ENCODE measurements at regions not wholly inside any gene's neighbourhood (a gene's known extent, or its start where the extent isn't known, plus 50 kb on each side); places are given as distances from the start of the nearest gene placed in this dataset.

DNA sequence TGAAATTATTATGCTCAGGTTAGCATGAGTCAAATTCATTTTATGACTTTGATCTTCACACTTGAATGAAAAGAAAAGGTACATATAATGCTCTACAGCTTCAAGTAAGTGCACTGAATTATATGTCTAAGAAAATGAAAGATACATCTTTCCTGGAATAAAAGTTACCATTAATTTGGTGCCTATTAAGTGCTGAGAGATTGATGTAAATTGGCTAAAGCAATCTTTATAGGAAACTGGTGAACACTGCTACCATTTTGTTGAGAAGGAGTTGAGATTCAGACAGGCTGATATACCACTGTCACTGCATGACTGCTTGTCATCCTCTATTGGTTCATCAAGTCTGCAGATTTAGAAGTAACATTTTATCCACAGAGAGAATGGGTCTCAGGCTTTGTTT is 416.8 kb upstream of the SPRY2 start:
- Histone ChIP-seq H3K79me2 (ENCODE audit: control insufficient read depth, insufficient read depth, low read length) (no peaks in the 10 kb centered on the region), H2AFZ (ENCODE audit: insufficient read depth, low read depth, low read length, poor library complexity, severe bottlenecking) (no peak overlapping the region), H3K4me1 (ENCODE audit: control insufficient read depth in 2 of 2, insufficient read depth in 2 of 2, low read length in 2 of 2) (no peaks in the 10 kb centered on the region), H3K9me3 (ENCODE audit: control extremely low read depth in 1 of 3, control insufficient read depth in 2 of 3, insufficient read depth in 1 of 3, low read length in 2 of 3) (no peaks in the 10 kb centered on the region), H3K36me3 (replicated peaks in 1 of 2; ENCODE audit: control extremely low read depth in 1 of 2, control insufficient read depth in 1 of 2, extremely low read depth in 1 of 2, insufficient read depth in 2 of 2, low read length in 1 of 2) (no peaks in the 10 kb centered on the region), H3K27me3 (replicated peaks in 1 of 4; ENCODE audit: control extremely low read depth in 1 of 4, control insufficient read depth in 3 of 4, insufficient read depth in 4 of 4, low read length in 3 of 4) (no peaks in the 10 kb centered on the region), H4K20me1 (ENCODE audit: control insufficient read depth, insufficient read depth, low read length, poor library complexity, severe bottlenecking) (no peaks in the 10 kb centered on the region), H3K27ac (ENCODE audit: low read length in 2 of 2) (no peak overlapping the region), H3K9ac (ENCODE audit: low read length) (no peak overlapping the region), H3K4me3 (ENCODE audit: control extremely low read depth in 1 of 5, extremely low read depth in 1 of 5, insufficient read depth in 1 of 5, low read depth in 2 of 5, low read length in 4 of 5) (no peak overlapping the region), H3K4me2 (replicated peaks; ENCODE audit: low read depth, low read length, poor library complexity, severe bottlenecking) (no peak overlapping the region)
- intact Hi-C loops (cut with micrococcal nuclease): no loop called here
- Mint-ChIP-seq H3K4me1 (no peaks in the 10 kb centered on the region), H3K27me3 (no peaks in the 10 kb centered on the region), H3K27ac (no peak overlapping the region), H3K9me3 (ENCODE audit: insufficient read depth) (peaks cover under 1% of the 10 kb centered on the region), H3K4me3 (no peak overlapping the region)
- TF ChIP-seq, protein P1, sequence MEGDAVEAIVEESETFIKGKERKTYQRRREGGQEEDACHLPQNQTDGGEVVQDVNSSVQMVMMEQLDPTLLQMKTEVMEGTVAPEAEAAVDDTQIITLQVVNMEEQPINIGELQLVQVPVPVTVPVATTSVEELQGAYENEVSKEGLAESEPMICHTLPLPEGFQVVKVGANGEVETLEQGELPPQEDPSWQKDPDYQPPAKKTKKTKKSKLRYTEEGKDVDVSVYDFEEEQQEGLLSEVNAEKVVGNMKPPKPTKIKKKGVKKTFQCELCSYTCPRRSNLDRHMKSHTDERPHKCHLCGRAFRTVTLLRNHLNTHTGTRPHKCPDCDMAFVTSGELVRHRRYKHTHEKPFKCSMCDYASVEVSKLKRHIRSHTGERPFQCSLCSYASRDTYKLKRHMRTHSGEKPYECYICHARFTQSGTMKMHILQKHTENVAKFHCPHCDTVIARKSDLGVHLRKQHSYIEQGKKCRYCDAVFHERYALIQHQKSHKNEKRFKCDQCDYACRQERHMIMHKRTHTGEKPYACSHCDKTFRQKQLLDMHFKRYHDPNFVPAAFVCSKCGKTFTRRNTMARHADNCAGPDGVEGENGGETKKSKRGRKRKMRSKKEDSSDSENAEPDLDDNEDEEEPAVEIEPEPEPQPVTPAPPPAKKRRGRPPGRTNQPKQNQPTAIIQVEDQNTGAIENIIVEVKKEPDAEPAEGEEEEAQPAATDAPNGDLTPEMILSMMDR (IDR thresholded peaks at IDR 0.05): no peak
- TF ChIP-seq EZH2 (IDR thresholded peaks at IDR 0.05; ENCODE audit: borderline replicate concordance, insufficient read depth, low read depth, low read length, poor library complexity, severe bottlenecking): no peak
- POLR2A ChIA-PET: no interaction called here
- no peak for ATAC-seq (ENCODE audit: low read depth)
- no peak for DNase-seq
- CTCF ChIA-PET: no interaction called here

DNA sequence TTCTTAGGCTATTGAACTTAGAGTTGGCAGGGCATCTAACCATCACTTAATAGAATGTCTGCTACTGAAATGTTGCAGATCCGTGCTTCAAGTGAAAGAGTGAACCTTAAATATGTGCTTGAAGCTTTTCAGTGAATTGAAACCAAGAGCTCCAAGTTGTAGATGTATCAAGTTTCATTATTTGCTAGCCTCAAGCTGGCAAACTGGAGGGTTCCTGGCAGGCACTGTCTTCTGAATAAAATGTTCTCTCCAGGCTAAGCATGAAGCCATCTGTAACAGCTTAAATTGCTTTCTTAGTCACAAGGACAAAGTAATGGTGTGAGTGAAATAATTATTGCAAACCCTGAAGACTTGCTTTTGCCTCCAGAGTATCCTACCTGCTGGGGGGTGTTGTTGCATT is 415.0 kb upstream of the SPRY2 start:
- no peak for ATAC-seq (ENCODE audit: low read depth)
- no peaks in the 10 kb centered on the region for H4K20me1 ChIP-seq (ENCODE audit: control insufficient read depth, insufficient read depth, low read length, poor library complexity, severe bottlenecking)
- peaks cover 3% of the 10 kb centered on the region for H3K9me3 Mint-ChIP-seq (ENCODE audit: insufficient read depth)
- 100% methylated on average over 1 of the region's 1 CpG for WGBS (ENCODE audit: insufficient coverage)
- no peak for TF ChIP-seq EZH2 (IDR thresholded peaks at IDR 0.05; ENCODE audit: borderline replicate concordance, insufficient read depth, low read depth, low read length, poor library complexity, severe bottlenecking)
- TF ChIP-seq, protein P1 (IDR thresholded peaks at IDR 0.05): no peak
- H3K4me3 ChIP-seq (ENCODE audit: control extremely low read depth in 1 of 5, extremely low read depth in 1 of 5, insufficient read depth in 1 of 5, low read depth in 2 of 5, low read length in 4 of 5): no peak overlapping the region
- H3K4me1 Mint-ChIP-seq: no peaks in the 10 kb centered on the region
- no peak overlapping the region for H2AFZ ChIP-seq (ENCODE audit: insufficient read depth, low read depth, low read length, poor library complexity, severe bottlenecking)
- H3K4me1 ChIP-seq (ENCODE audit: control insufficient read depth in 2 of 2, insufficient read depth in 2 of 2, low read length in 2 of 2): no peaks in the 10 kb centered on the region
- no peak overlapping the region for H3K27ac ChIP-seq (ENCODE audit: low read length in 2 of 2)
- H3K27me3 Mint-ChIP-seq: no peaks in the 10 kb centered on the region
- POLR2A ChIA-PET: no interaction called here
- no peak overlapping the region for H3K4me2 ChIP-seq (replicated peaks; ENCODE audit: low read depth, low read length, poor library complexity, severe bottlenecking)
- no peak overlapping the region for H3K4me3 Mint-ChIP-seq
- no peaks in the 10 kb centered on the region for H3K36me3 ChIP-seq (replicated peaks in 1 of 2; ENCODE audit: control extremely low read depth in 1 of 2, control insufficient read depth in 1 of 2, extremely low read depth in 1 of 2, insufficient read depth in 2 of 2, low read length in 1 of 2)
- CTCF ChIA-PET: no interaction called here
- intact Hi-C loops (cut with micrococcal nuclease): no loop called here
- no peak for DNase-seq
- H3K79me2 ChIP-seq (ENCODE audit: control insufficient read depth, insufficient read depth, low read length): no peaks in the 10 kb centered on the region
- H3K27me3 ChIP-seq (replicated peaks in 1 of 4; ENCODE audit: control extremely low read depth in 1 of 4, control insufficient read depth in 3 of 4, insufficient read depth in 4 of 4, low read length in 3 of 4): no peaks in the 10 kb centered on the region
- H3K9me3 ChIP-seq (ENCODE audit: control extremely low read depth in 1 of 3, control insufficient read depth in 2 of 3, insufficient read depth in 1 of 3, low read length in 2 of 3): no peaks in the 10 kb centered on the region
- no peak overlapping the region for H3K27ac Mint-ChIP-seq
- H3K9ac ChIP-seq (ENCODE audit: low read length): no peak overlapping the region
